Right lobe of liver (tissue), 6 donors: ENCODE measurements at regions not wholly inside any gene's neighbourhood (a gene's known extent, or its start where the extent isn't known, plus 50 kb on each side); places are given as distances from the start of the nearest gene placed in this dataset.

Source experiments
- ATAC-seq, 4 donors: fragments of 200-7000 bp; cut with Tn5 transposase; one replicate each; pipeline ENCODE4 v1.9.1; 2020; ENCODE audit warnings: mild to moderate bottlenecking in 4 of 4, moderate library complexity in 4 of 4
- DNase-seq, 3 donors: peaks; one replicate each; pipeline ENCODE4 v3.0.0-alpha.2; 2020
- H3K27ac ChIP-seq, 3 donors: fragments of 200-600 bp; one replicate each; pipeline ENCODE4 v1.8.0; 2022
- H3K27me3 ChIP-seq, 2 donors: fragments of 200-600 bp; one replicate each; pipeline ENCODE4 v1.8.0; 2022
- H3K36me3 ChIP-seq, 4 donors: fragments of 200-600 bp; sonication (generic) in 1 of 4; one replicate each; pipeline versions ENCODE4 v1.5.1 to v1.8.0; 2017 to 2022; ENCODE audit warnings: control low read depth in 1 of 4
- H3K4me1 ChIP-seq, 4 donors: fragments of 200-600 bp; sonication (generic) in 1 of 4; one replicate each; pipeline versions ENCODE4 v1.5.1 to v1.8.0; 2017 to 2022; ENCODE audit warnings: control low read depth in 1 of 4
- H3K4me3 ChIP-seq, 3 donors: fragments of 200-600 bp; one replicate each; pipeline ENCODE4 v1.8.0; 2022
- H3K9me3 ChIP-seq, 4 donors: fragments of 200-600 bp; sonication (generic) in 1 of 4; one replicate each; pipeline versions ENCODE4 v1.5.1 to v1.8.0; 2017 to 2022; ENCODE audit warnings: control low read depth in 1 of 4
- CTCF ChIP-seq, 4 donors: fragments of 200-600 bp in 3 of 4; fragments of 450-650 bp in 1 of 4; IDR thresholded peaks; one replicate each; pipeline versions ENCODE4 v1.5.1 to v1.8.0; 2016 to 2022; ENCODE audit warnings: antibody characterized with exemption in 4 of 4, mild to moderate bottlenecking in 2 of 4
- POLR2A ChIP-seq: fragments of 450-650 bp; IDR thresholded peaks from one replicate; pipeline ENCODE4 v1.6.1; 2017; ENCODE audit warnings: antibody characterized with exemption, mild to moderate bottlenecking
- WGBS: methylation state at CpG from one replicate; pipeline ENCODE4 v1.1.6; 2018; ENCODE audit warnings: low coverage, low lambda C conversion rate; ENCODE audit not compliant: insufficient coverage; ENCODE audit errors: missing lambda C conversion rate; 5-methylcytosine and 5-hydroxymethylcytosine counted together
- intact Hi-C, 2 donors: fragments of 100-400 bp; cut with DNase I; formaldehyde crosslinking; loops; one replicate each; pipeline versions ENCODE4 v1.11.2 to v1.14.1; 2022
- donor health status: DM: no; HTN: yes; CAD: no.
- donor health status: DM: no; HTN: no; CAD: no.
- donor health status: DM: no; HTN: no; CAD: no.
- donor health status: DM: no; HTN: yes; CAD: no.
- donor health status: DM: no; HTN: yes; CAD: no.

DNA sequence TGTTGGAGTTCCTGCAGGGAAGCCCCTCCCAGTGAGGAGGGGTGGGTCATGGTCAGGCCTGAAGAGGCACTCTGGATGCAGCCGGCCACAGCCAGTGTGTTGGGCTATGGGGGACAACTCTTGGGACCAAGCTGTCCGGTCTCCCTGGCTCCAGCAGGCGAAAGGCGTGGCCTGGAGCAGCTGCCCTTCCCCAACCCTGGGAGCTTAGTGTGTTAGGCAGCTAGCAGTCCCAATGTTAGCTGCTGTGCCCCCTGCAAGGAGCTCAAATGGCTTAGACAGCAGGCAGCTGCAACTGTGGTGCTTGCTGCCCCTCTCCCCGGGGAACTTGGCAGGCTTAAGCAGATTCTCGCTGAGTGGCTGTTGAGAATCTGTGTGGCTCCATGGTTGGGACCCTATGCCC is 67.5 kb upstream of the ACTBL2 start:
- intact Hi-C loops = no loop called here
- DNase-seq = no peak
- Histone ChIP-seq H3K27ac (no peak overlapping the region), H3K4me1 (no peaks in the 10 kb centered on the region), H3K36me3 (no peaks in the 10 kb centered on the region), H3K4me3 (no peak overlapping the region), H3K27me3 (no peaks in the 10 kb centered on the region), H3K9me3 (no peaks in the 10 kb centered on the region)
- no peak for ATAC-seq
- no CpG with 5 or more reads among the region's 6 CpGs for WGBS
- TF ChIP-seq CTCF (IDR thresholded peaks at IDR 0.05) = no peak
- no peak for TF ChIP-seq POLR2A

DNA sequence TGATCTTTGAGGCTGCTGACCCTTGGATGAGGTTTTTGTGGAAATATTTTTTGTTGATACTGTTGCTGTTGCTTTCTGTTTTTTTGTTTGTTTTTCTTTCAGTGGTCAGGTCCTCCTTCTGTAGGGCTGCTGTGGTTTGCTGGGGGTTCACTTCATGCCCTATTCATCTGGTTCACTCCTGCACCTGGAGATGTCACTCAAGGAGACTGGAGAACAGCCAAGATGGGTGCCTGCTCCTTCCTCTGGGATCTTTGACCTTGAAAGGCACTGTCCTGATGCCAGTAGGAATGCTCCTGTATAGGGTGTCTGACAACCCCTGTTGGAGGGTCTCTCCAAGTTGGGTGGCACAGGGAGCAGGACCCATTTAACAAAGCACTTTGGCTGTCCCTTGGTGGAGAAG is 67.0 kb upstream of the ACTBL2 start:
- no peaks in the 10 kb centered on the region for H3K9me3 ChIP-seq
- no peaks in the 10 kb centered on the region for H3K4me1 ChIP-seq
- TF ChIP-seq CTCF (IDR thresholded peaks at IDR 0.05) = no peak
- ATAC-seq (no peak), DNase-seq (no peak)
- intact Hi-C loops = no loop called here
- H3K36me3 ChIP-seq = no peaks in the 10 kb centered on the region
- H3K27me3 ChIP-seq = no peaks in the 10 kb centered on the region
- no peak overlapping the region for H3K27ac ChIP-seq
- H3K4me3 ChIP-seq = no peak overlapping the region

GRCh38 chr5:57540823-57541222 is 58.2 kb upstream of the ACTBL2 start:
- DNase-seq (no peak), ATAC-seq (no peak)
- H3K27ac ChIP-seq = no peak overlapping the region
- intact Hi-C loops = no loop called here
- TF ChIP-seq POLR2A = no peak
- TF ChIP-seq CTCF (IDR thresholded peaks at IDR 0.05) = no peak
- H3K4me1 ChIP-seq = no peaks in the 10 kb centered on the region
- no peaks in the 10 kb centered on the region for H3K9me3 ChIP-seq
- H3K4me3 ChIP-seq = no peak overlapping the region
- WGBS = 81% methylated on average over 2 of the region's 2 CpGs
- no peaks in the 10 kb centered on the region for H3K27me3 ChIP-seq
- no peaks in the 10 kb centered on the region for H3K36me3 ChIP-seq

DNA sequence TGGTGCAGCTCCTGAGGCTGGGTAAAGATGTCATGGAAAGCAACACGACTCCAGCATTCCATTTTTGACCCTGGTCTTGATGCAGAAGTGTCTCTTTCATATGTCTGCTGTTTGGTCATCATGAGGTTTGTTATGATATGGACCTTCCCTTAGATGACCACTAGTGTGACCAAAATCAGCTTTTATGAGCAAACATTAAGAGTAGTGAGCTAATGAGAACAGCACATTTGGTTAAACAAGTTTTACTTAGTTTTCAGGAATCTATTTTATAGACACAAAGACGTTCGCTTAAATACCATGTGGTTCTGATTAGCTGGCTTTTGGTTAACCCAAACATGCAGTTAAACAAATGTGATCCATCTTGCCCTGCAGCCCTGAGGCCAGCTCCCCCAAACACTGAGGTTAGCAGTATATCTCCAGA is 56.7 kb upstream of the ACTBL2 start:
- no peak for DNase-seq
- TF ChIP-seq CTCF (IDR thresholded peaks at IDR 0.05) (no peak), POLR2A (no peak)
- ATAC-seq = no peak
- no peak overlapping the region for H3K27ac ChIP-seq
- no peaks in the 10 kb centered on the region for H3K27me3 ChIP-seq
- 40% methylated on average over 3 of the region's 3 CpGs for WGBS
- H3K4me3 ChIP-seq = no peak overlapping the region
- intact Hi-C loops = no loop called here
- no peaks in the 10 kb centered on the region for H3K36me3 ChIP-seq
- no peaks in the 10 kb centered on the region for H3K9me3 ChIP-seq
- H3K4me1 ChIP-seq = no peaks in the 10 kb centered on the region

- no peak overlapping the region for H3K4me3 ChIP-seq
- DNase-seq (no peak), ATAC-seq (no peak)
- no peaks in the 10 kb centered on the region for H3K27me3 ChIP-seq
- H3K9me3 ChIP-seq = no peaks in the 10 kb centered on the region
- H3K4me1 ChIP-seq = no peaks in the 10 kb centered on the region
- TF ChIP-seq POLR2A (no peak), CTCF (IDR thresholded peaks at IDR 0.05) (no peak)
- H3K36me3 ChIP-seq = no peaks in the 10 kb centered on the region
- 63% methylated on average over 7 of the region's 7 CpGs for WGBS
- intact Hi-C loops = no loop called here
- H3K27ac ChIP-seq = no peak overlapping the region
Observed at GRCh38 chr5:57538341-57538955, 55.8 kb upstream of the ACTBL2 start.
